ENCODE measurements at regions not wholly inside any gene's neighbourhood (a gene's known extent, or its start where the extent isn't known, plus 50 kb on each side); places are given as distances from the start of the nearest gene placed in this dataset.

- H3K4me3 ChIP-seq (ENCODE audit: low read depth, low read length), result no peak overlapping the region
- TF ChIP-seq CTCF (IDR thresholded peaks at IDR 0.05; ENCODE audit: borderline replicate concordance, insufficient read depth, low read depth, low read length), result no peak
These were observed 1208.4 kb upstream of the CDH8 start for GRCh38 chr16:63244631-63245030.

- no peak overlapping the region for H3K4me3 ChIP-seq (ENCODE audit: low read depth, low read length)
- no peak for TF ChIP-seq CTCF (IDR thresholded peaks at IDR 0.05; ENCODE audit: borderline replicate concordance, insufficient read depth, low read depth, low read length)
These were observed 1205.3 kb upstream of the CDH8 start for GRCh38 chr16:63241497-63242028.

- TF ChIP-seq CTCF (IDR thresholded peaks at IDR 0.05; ENCODE audit: borderline replicate concordance, insufficient read depth, low read depth, low read length), result no peak
- H3K4me3 ChIP-seq (ENCODE audit: low read depth, low read length), result no peak overlapping the region
These were observed 1202.9 kb upstream of the CDH8 start for GRCh38 chr16:63239065-63239570.

GRCh38 chr16:63230421-63231040 lies 1194.3 kb upstream of the CDH8 start:
- H3K4me3 ChIP-seq (ENCODE audit: low read depth, low read length), result no peak overlapping the region
- no peak for TF ChIP-seq CTCF (IDR thresholded peaks at IDR 0.05; ENCODE audit: borderline replicate concordance, insufficient read depth, low read depth, low read length)

- H3K4me3 ChIP-seq (ENCODE audit: low read depth, low read length), result no peak overlapping the region
- TF ChIP-seq CTCF (IDR thresholded peaks at IDR 0.05; ENCODE audit: borderline replicate concordance, insufficient read depth, low read depth, low read length), result no peak
These were observed 1192.0 kb upstream of the CDH8 start for GRCh38 chr16:63228259-63228658.

- TF ChIP-seq CTCF (IDR thresholded peaks at IDR 0.05; ENCODE audit: borderline replicate concordance, insufficient read depth, low read depth, low read length), result no peak
- H3K4me3 ChIP-seq (ENCODE audit: low read depth, low read length), result no peak overlapping the region
These were observed 1187.6 kb upstream of the CDH8 start for GRCh38 chr16:63223851-63224250.

Data from GM12875 (cell line).